Natural killer cell treated with Interleukin-12 subunit alpha and Interleukin-12 subunit beta and Interleukin-15 and Interleukin-18, amount 100 ng/mL, for 72 hours (primary cell): ENCODE measurements at regions not wholly inside any gene's neighbourhood (a gene's known extent, or its start where the extent isn't known, plus 50 kb on each side); places are given as distances from the start of the nearest gene placed in this dataset.

ENCODE experiments used
- ATAC-seq, 2 donors: fragments of 150-1000 bp; cut with Tn5 transposase in 1 of 2; sonication (Bioruptor Pico), chemical (Tn5 transposase) in 1 of 2; 2 replicates each; pipeline ENCODE4 v1.10.0; 2021
- DNase-seq: peaks from one replicate; pipeline ENCODE4 v3.0.0; 2022; ENCODE audit warnings: low spot score
- H3K27ac Mint-ChIP-seq, 2 donors: 1 replicate in 1 of 2; 2 replicates in 1 of 2; pipeline ENCODE4 v1.8.0; 2022; ENCODE audit warnings: mixed read lengths in 2 of 2, mild to moderate bottlenecking in 1 of 2, moderate library complexity in 1 of 2
- H3K27me3 Mint-ChIP-seq, 2 donors: 1 replicate in 1 of 2; 2 replicates in 1 of 2; pipeline ENCODE4 v1.8.0; 2022; ENCODE audit warnings: mixed read lengths in 2 of 2
- H3K36me3 Mint-ChIP-seq: one replicate; pipeline ENCODE4 v1.8.0; 2022; ENCODE audit warnings: mixed read lengths
- H3K4me1 Mint-ChIP-seq, 2 donors: 1 replicate in 1 of 2; 2 replicates in 1 of 2; pipeline ENCODE4 v1.8.0; 2022; ENCODE audit warnings: low read depth in 2 of 2, mixed read lengths in 2 of 2, mild to moderate bottlenecking in 1 of 2
- H3K4me3 Mint-ChIP-seq: one replicate; pipeline ENCODE4 v1.8.0; 2022; ENCODE audit warnings: mixed read lengths
- H3K9me3 Mint-ChIP-seq: 2 replicates; pipeline ENCODE4 v1.8.0; 2022; ENCODE audit warnings: mixed read lengths

DNA sequence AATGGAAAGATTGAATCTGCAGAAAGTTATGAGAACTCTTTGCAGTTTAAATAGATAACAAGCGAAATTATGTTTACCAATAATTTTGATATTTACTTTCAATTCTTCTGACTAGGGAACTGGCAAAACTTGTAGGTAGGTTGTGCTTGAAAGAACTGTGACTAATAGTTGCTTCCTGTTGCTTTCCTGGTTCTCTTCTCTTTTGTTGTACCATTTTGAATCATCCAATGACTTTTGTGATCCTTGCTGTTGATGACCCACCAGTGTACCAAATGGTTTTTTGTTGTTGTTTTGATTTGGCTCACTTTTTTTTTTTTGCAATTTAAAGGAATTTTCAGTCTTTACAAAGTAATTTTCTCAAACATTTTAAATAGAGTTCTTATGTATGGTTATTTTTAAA, 64.9 kb upstream of the DCBLD2 start:
- Mint-ChIP-seq H3K4me3 (no peak overlapping the region), H3K9me3 (no peaks in the 10 kb centered on the region), H3K27me3 (no peaks in the 10 kb centered on the region), H3K36me3 (no peaks in the 10 kb centered on the region), H3K27ac (no peak overlapping the region), H3K4me1 (no peaks in the 10 kb centered on the region)
- no peak for ATAC-seq
- no peak for DNase-seq

- H3K4me1 Mint-ChIP-seq = no peaks in the 10 kb centered on the region
- H3K9me3 Mint-ChIP-seq = no peaks in the 10 kb centered on the region
- ATAC-seq (no peak), DNase-seq (no peak)
- no peaks in the 10 kb centered on the region for H3K36me3 Mint-ChIP-seq
- no peak overlapping the region for H3K4me3 Mint-ChIP-seq
- H3K27me3 Mint-ChIP-seq = no peaks in the 10 kb centered on the region
- no peak overlapping the region for H3K27ac Mint-ChIP-seq
Observed at GRCh38 chr3:98964784-98965183, 63.3 kb upstream of the DCBLD2 start.

GRCh38 chr3:98963546-98963945, 62.1 kb upstream of the DCBLD2 start:
- H3K4me3 Mint-ChIP-seq = no peak overlapping the region
- peaks cover 0 to 2% of the 10 kb centered on the region in 2 donors for H3K27me3 Mint-ChIP-seq
- DNase-seq (no peak), ATAC-seq (no peak)
- H3K9me3 Mint-ChIP-seq = no peaks in the 10 kb centered on the region
- no peaks in the 10 kb centered on the region for H3K4me1 Mint-ChIP-seq
- no peak overlapping the region for H3K27ac Mint-ChIP-seq
- no peaks in the 10 kb centered on the region for H3K36me3 Mint-ChIP-seq

DNA sequence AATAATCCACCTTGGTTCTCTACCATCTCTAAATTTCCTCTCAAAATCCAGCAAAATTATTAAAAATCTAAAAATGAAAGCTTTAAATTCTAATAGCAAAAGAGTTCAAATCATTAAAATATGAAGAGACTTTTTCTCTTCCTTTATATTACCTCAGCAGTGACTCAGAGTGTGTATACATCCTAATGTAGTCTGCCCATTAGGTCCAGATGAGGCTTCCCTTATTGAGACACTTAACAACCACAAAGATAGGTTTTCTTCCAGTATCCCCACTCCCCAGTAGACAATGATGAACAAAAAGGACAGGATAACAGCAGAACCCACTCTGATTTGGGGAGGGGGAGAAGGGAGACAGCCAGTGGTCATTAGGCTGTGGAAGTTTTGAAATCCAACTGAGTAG, 61.5 kb upstream of the DCBLD2 start:
- DNase-seq = no peak
- Mint-ChIP-seq H3K27ac (no peak overlapping the region), H3K9me3 (no peaks in the 10 kb centered on the region), H3K4me3 (no peak overlapping the region), H3K27me3 (peaks cover 0 to 2% of the 10 kb centered on the region in 2 donors), H3K36me3 (no peaks in the 10 kb centered on the region), H3K4me1 (no peaks in the 10 kb centered on the region)
- ATAC-seq = no peak

- Mint-ChIP-seq H3K4me1 (no peaks in the 10 kb centered on the region), H3K9me3 (no peaks in the 10 kb centered on the region), H3K27ac (no peak overlapping the region), H3K36me3 (no peaks in the 10 kb centered on the region), H3K4me3 (no peak overlapping the region), H3K27me3 (peaks cover 0 to 2% of the 10 kb centered on the region in 2 donors)
- no peak for ATAC-seq
- DNase-seq = no peak
Observed at GRCh38 chr3:98962189-98962930, 60.9 kb upstream of the DCBLD2 start.

DNA sequence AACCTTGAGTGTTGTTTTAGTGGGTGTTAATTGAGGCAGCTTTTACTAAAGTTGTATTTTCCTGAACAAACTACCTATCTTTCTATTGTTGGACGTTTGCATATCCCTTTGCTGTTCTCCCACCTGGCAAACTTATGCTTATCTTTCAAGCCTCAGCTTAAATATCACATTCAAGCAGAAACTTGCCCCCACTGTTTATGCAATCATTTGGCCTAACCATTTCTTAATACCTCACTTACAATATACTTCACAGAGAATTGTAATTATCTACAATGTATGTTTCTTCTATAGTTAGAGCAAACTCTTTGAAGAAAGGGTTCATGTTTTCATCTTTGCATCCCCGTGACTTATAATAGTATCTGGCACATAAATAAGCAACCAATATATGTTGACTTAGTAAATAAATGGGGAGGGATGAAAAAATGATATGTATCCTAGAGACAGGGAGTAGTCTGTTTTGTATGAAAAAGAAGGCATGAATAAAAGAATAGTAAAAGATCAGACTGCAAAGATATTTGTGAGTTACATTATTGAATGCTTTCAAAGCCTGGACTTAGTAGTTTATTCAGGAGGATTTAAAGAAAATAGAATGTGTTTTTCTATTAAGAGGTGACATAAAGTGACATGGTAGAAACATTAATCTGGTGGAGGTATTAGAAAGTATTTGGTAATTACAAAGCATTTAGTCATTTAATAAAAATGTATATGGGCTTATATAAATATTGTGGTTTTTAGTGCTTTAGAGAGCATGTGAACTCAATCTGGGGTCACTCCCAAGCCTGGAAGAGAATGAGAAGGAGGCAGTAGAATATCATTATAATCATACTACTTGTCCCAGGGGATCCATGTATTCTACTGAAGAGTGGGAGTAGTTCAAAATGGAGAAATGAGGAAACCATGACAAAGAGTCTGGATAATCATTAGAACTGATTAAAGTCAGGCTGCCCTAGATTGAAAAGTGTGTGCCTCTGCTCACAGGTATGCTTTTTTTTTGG, 60.0 kb upstream of the DCBLD2 start:
- Mint-ChIP-seq H3K36me3 (no peaks in the 10 kb centered on the region), H3K27me3 (peaks cover 0 to 2% of the 10 kb centered on the region in 2 donors)

DNA sequence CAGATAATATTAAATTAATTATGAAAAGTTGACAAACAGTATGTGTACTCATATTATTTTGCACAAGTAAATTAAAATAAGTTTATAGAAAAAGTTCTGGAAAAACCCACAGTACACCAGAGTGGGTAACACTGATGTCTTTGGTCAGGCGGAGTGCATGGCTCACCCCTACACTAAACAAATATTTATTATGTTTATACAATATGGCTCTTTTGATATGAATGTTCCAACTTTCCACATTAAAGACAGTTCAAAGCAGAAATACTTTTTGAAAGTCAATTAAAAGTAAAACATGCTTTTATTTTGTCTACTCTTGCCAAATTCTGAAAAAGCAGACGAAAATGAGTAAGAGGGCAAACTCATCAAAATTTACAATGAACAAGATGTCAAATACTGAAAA, 56.2 kb upstream of the DCBLD2 start:
- H3K9me3 Mint-ChIP-seq = no peaks in the 10 kb centered on the region
- DNase-seq = no peak
- H3K27ac Mint-ChIP-seq = no peak overlapping the region
- H3K27me3 Mint-ChIP-seq = peaks cover 0 to 2% of the 10 kb centered on the region in 2 donors
- ATAC-seq = no peak
- H3K4me1 Mint-ChIP-seq = no peaks in the 10 kb centered on the region
- no peaks in the 10 kb centered on the region for H3K36me3 Mint-ChIP-seq
- H3K4me3 Mint-ChIP-seq = no peak overlapping the region

More for the DNA sequence above, 60.0 kb upstream of the DCBLD2 start:
- no peak overlapping the region for H3K4me3 Mint-ChIP-seq
- DNase-seq = no peak
- no peaks in the 10 kb centered on the region for H3K9me3 Mint-ChIP-seq
- no peaks in the 10 kb centered on the region for H3K4me1 Mint-ChIP-seq
- no peak overlapping the region for H3K27ac Mint-ChIP-seq
- ATAC-seq = no peak

GRCh38 chr3:98956008-98956407, 54.5 kb upstream of the DCBLD2 start:
- H3K4me1 Mint-ChIP-seq = no peaks in the 10 kb centered on the region
- H3K9me3 Mint-ChIP-seq = no peaks in the 10 kb centered on the region
- H3K4me3 Mint-ChIP-seq = no peak overlapping the region
- peaks cover 0 to 2% of the 10 kb centered on the region in 2 donors for H3K27me3 Mint-ChIP-seq
- H3K36me3 Mint-ChIP-seq = no peaks in the 10 kb centered on the region
- ATAC-seq (no peak), DNase-seq (no peak)
- no peak overlapping the region for H3K27ac Mint-ChIP-seq

DNA sequence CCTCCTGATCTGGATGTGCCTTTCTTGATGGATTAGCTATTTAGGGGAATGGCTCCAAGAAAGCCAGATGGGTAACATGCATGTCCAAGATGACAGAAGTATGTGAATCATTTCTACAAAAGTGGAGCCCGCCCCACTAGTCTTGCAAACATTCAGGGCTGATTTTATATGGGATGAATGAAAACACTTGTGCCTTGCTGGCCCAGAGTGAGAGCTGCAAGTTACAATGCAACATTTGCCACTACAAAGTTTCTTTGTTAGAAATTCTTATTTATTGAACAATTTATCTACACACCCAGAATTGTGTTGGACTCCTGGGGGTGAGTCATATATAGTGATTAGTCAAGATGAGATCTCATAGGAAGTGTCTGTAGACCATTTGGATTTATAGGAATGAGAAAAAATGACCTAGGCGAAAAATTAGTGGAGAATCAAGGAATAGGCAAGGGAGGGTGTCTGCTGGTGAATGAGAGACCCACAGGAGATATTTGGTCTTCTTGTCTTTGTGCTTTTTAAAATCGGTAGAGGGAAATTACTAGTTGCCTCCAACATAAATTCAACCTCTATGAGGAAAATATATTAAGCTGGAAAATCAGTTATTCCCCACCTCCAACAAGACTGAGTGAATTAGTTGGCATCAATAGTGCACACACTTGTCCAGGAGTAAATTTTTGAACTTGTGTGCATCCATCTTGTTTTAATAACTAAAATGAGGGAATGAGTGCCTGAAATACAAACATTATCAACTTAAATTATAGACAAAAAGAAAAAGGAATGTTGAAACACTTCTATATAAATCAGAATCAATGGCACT, 53.5 kb upstream of the DCBLD2 start:
- H3K27me3 Mint-ChIP-seq = peaks cover 0 to 2% of the 10 kb centered on the region in 2 donors
- ATAC-seq (no peak), DNase-seq (no peak)
- H3K36me3 Mint-ChIP-seq = no peaks in the 10 kb centered on the region
- no peaks in the 10 kb centered on the region for H3K4me1 Mint-ChIP-seq
- no peak overlapping the region for H3K27ac Mint-ChIP-seq
- H3K4me3 Mint-ChIP-seq = no peak overlapping the region
- peaks cover 2% of the 10 kb centered on the region for H3K9me3 Mint-ChIP-seq

- ATAC-seq (no peak), DNase-seq (no peak)
- Mint-ChIP-seq H3K9me3 (peaks cover 2% of the 10 kb centered on the region), H3K27me3 (peaks cover 0 to under 1% of the 10 kb centered on the region in 2 donors), H3K27ac (no peak overlapping the region), H3K4me1 (no peaks in the 10 kb centered on the region), H3K36me3 (no peaks in the 10 kb centered on the region), H3K4me3 (no peak overlapping the region)
Observed at GRCh38 chr3:98954242-98954641, 52.7 kb upstream of the DCBLD2 start.

DNA sequence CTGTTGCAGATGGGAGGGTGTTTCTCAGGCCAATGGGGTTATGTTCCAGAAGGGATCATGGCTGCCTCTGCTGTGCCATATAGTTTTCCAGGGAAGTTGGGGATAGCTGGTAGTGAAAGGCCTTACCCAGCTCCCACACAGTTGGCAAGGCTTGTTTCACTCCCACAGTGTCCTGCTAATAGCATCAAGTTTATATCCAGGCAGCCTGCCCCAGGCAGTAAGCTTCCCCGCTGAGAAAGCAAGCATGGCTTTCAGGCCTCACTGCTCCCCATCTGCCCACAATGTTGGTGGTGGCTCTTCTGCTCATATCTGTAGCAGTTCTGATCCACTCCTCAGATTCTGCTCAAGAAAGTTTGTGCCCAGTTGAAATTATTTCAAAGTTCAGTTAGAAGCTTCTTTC, 50.9 kb upstream of the DCBLD2 start:
- Mint-ChIP-seq H3K4me3 (no peak overlapping the region), H3K9me3 (peaks cover 6% of the 10 kb centered on the region), H3K27me3 (no peaks in the 10 kb centered on the region), H3K27ac (no peak overlapping the region), H3K36me3 (no peaks in the 10 kb centered on the region), H3K4me1 (no peaks in the 10 kb centered on the region)
- no peak for ATAC-seq
- DNase-seq = no peak
